ENCODE measurements at regions not wholly inside any gene's neighbourhood (a gene's known extent, or its start where the extent isn't known, plus 50 kb on each side); places are given as distances from the start of the nearest gene placed in this dataset.

DNA sequence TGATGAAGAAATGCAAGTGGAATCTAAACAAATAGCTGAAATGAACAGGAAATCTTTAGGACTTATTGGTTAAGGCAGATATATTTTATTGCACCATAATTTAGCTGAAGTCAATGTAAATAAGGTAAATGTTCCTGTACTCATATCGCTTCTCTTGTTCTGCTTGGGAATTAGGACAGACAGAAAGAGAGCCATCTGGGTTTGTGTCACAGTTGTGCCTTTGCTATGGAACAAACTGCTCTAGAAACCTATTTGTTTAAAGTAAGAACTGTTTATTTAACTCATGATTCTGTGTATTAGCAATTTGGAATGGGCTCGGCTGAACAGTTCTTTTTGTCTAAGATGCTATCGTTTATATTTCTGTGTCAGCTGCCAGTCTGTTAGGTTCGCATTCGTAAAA is 143.8 kb upstream of the KHDRBS2 start:
- Histone ChIP-seq H3K36me3 (ENCODE audit: control insufficient read depth in 2 of 2, extremely low read depth in 1 of 2, insufficient read depth in 2 of 2, low read length in 2 of 2) (no peaks in the 10 kb centered on the region), H3K79me2 (ENCODE audit: control insufficient read depth, insufficient read depth, low read length) (no peaks in the 10 kb centered on the region), H3K9ac (replicated peaks; ENCODE audit: extremely low read depth, insufficient read depth, low read length) (no peak overlapping the region), H3K27ac (ENCODE audit: insufficient read depth, low read depth, low read length) (no peak overlapping the region), H3K4me2 (ENCODE audit: insufficient read depth, low read length) (no peak overlapping the region), H3K27me3 (ENCODE audit: control insufficient read depth in 2 of 2, insufficient read depth in 2 of 2, low read length in 2 of 2) (no peaks in the 10 kb centered on the region), H3K4me3 (replicated peaks in 1 of 3; ENCODE audit: insufficient read depth in 1 of 3, low read depth in 1 of 3, low read length in 3 of 3) (no peak overlapping the region), H3K9me1 (replicated peaks; ENCODE audit: control insufficient read depth, extremely low read depth, insufficient read depth, low read length) (no peaks in the 10 kb centered on the region), H3K4me1 (ENCODE audit: control insufficient read depth, extremely low read depth, insufficient read depth, low read length) (no peaks in the 10 kb centered on the region), H4K20me1 (replicated peaks; ENCODE audit: control insufficient read depth, extremely low read depth, insufficient read depth, low read length) (no peaks in the 10 kb centered on the region), H2AFZ (ENCODE audit: low read depth, low read length) (no peak overlapping the region), H3K9me3 (replicated peaks; ENCODE audit: control insufficient read depth, insufficient read depth, low read length) (no peaks in the 10 kb centered on the region)
- TF ChIP-seq EZH2 (IDR thresholded peaks at IDR 0.05; ENCODE audit: borderline replicate concordance, low read depth, low read length, severe bottlenecking), result no peak
- TF ChIP-seq GATA2 (IDR thresholded peaks at IDR 0.05; ENCODE audit: insufficient read depth, insufficient read length, low read depth, low read length), result no peak
- TF ChIP-seq FOS (IDR thresholded peaks at IDR 0.05; ENCODE audit: borderline replicate concordance, insufficient read depth, low read length), result no peak
- DNase-seq (ENCODE audit: low read depth, low spot score) (no peak), FAIRE-seq (no peak)
- dilution Hi-C loops (cut with MboI; ENCODE audit: extremely low pct_ligation_motif_present, low sequenced_read_pairs) (no loop called here), intact Hi-C loops (cut with micrococcal nuclease) (no loop called here)
- POLR2A ChIA-PET, result no interaction called here
- CTCF ChIA-PET, result no interaction called here
- BruUV-seq (replicated peaks), result no TSS peak

GRCh38 chr6:62400521-62401259 is 114.7 kb upstream of the KHDRBS2 start:
- dilution Hi-C loops (cut with MboI; ENCODE audit: extremely low pct_ligation_motif_present, low sequenced_read_pairs), result no loop called here
- no TSS peak for BruUV-seq (replicated peaks)

More at GRCh38 chr6:62400521-62401259, 114.7 kb upstream of the KHDRBS2 start:
- CTCF ChIA-PET, result no interaction called here
- H3K79me2 ChIP-seq (ENCODE audit: control insufficient read depth, insufficient read depth, low read length), result no peaks in the 10 kb centered on the region
- no peaks in the 10 kb centered on the region for H4K20me1 ChIP-seq (replicated peaks; ENCODE audit: control insufficient read depth, extremely low read depth, insufficient read depth, low read length)
- POLR2A ChIA-PET, result no interaction called here
- FAIRE-seq (no peak), DNase-seq (ENCODE audit: low read depth, low spot score) (no peak)
- H3K4me3 ChIP-seq (replicated peaks in 1 of 3; ENCODE audit: insufficient read depth in 1 of 3, low read depth in 1 of 3, low read length in 3 of 3), result no peak overlapping the region
- no peak overlapping the region for H3K9ac ChIP-seq (replicated peaks; ENCODE audit: extremely low read depth, insufficient read depth, low read length)
- H3K27me3 ChIP-seq (ENCODE audit: control insufficient read depth in 2 of 2, insufficient read depth in 2 of 2, low read length in 2 of 2), result no peaks in the 10 kb centered on the region
- intact Hi-C loops (cut with micrococcal nuclease), result no loop called here
- no peaks in the 10 kb centered on the region for H3K36me3 ChIP-seq (ENCODE audit: control insufficient read depth in 2 of 2, extremely low read depth in 1 of 2, insufficient read depth in 2 of 2, low read length in 2 of 2)
- H3K4me1 ChIP-seq (ENCODE audit: control insufficient read depth, extremely low read depth, insufficient read depth, low read length), result no peaks in the 10 kb centered on the region
- H2AFZ ChIP-seq (ENCODE audit: low read depth, low read length), result no peak overlapping the region
- TF ChIP-seq GATA2 (IDR thresholded peaks at IDR 0.05; ENCODE audit: insufficient read depth, insufficient read length, low read depth, low read length) (no peak), FOS (IDR thresholded peaks at IDR 0.05; ENCODE audit: borderline replicate concordance, insufficient read depth, low read length) (no peak), MYC (IDR thresholded peaks at IDR 0.05; ENCODE audit: low read depth, low read length) (no peak), JUN (IDR thresholded peaks at IDR 0.05; ENCODE audit: borderline replicate concordance, insufficient read depth, insufficient read length, low read depth) (no peak), POLR2AphosphoS5 (IDR thresholded peaks at IDR 0.05; ENCODE audit: insufficient read depth, low read depth, low read length) (no peak), EZH2 (IDR thresholded peaks at IDR 0.05; ENCODE audit: borderline replicate concordance, low read depth, low read length, severe bottlenecking) (no peak), POLR2A (IDR thresholded peaks at IDR 0.05; ENCODE audit: low read depth, low read length) (no peak)
- TF ChIP-seq, protein P1, sequence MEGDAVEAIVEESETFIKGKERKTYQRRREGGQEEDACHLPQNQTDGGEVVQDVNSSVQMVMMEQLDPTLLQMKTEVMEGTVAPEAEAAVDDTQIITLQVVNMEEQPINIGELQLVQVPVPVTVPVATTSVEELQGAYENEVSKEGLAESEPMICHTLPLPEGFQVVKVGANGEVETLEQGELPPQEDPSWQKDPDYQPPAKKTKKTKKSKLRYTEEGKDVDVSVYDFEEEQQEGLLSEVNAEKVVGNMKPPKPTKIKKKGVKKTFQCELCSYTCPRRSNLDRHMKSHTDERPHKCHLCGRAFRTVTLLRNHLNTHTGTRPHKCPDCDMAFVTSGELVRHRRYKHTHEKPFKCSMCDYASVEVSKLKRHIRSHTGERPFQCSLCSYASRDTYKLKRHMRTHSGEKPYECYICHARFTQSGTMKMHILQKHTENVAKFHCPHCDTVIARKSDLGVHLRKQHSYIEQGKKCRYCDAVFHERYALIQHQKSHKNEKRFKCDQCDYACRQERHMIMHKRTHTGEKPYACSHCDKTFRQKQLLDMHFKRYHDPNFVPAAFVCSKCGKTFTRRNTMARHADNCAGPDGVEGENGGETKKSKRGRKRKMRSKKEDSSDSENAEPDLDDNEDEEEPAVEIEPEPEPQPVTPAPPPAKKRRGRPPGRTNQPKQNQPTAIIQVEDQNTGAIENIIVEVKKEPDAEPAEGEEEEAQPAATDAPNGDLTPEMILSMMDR (IDR thresholded peaks at IDR 0.05; ENCODE audit: extremely low read depth in 1 of 2, insufficient read depth in 1 of 2, low read depth in 1 of 2, low read length in 2 of 2), result no peak
- TF ChIP-seq, protein P2, sequence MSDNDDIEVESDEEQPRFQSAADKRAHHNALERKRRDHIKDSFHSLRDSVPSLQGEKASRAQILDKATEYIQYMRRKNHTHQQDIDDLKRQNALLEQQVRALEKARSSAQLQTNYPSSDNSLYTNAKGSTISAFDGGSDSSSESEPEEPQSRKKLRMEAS (IDR thresholded peaks at IDR 0.05; ENCODE audit: insufficient read depth, insufficient read length), result no peak
- H3K9me3 ChIP-seq (replicated peaks; ENCODE audit: control insufficient read depth, insufficient read depth, low read length), result peaks cover 3% of the 10 kb centered on the region
- no peaks in the 10 kb centered on the region for H3K9me1 ChIP-seq (replicated peaks; ENCODE audit: control insufficient read depth, extremely low read depth, insufficient read depth, low read length)
- H3K4me2 ChIP-seq (ENCODE audit: insufficient read depth, low read length), result no peak overlapping the region
- H3K27ac ChIP-seq (ENCODE audit: insufficient read depth, low read depth, low read length), result no peak overlapping the region
